DOHH2 (cell line): ENCODE measurements at regions not wholly inside any gene's neighbourhood (a gene's known extent, or its start where the extent isn't known, plus 50 kb on each side); places are given as distances from the start of the nearest gene placed in this dataset.

Experiments
- CTCF ChIP-seq: fragments of 200-600 bp; sonication (generic); IDR thresholded peaks from one replicate; pipeline ENCODE4 v1.5.1; 2014; ENCODE audit warnings: antibody characterized with exemption, mild to moderate bottlenecking, low read depth, low read length; ENCODE audit not compliant: poor library complexity, severe bottlenecking
- EZH2phosphoT487 ChIP-seq: fragments of 200-600 bp; sonication (generic); IDR thresholded peaks from 2 replicates; pipeline ENCODE4 v1.6.1; 2017; ENCODE audit warnings: borderline replicate concordance, mild to moderate bottlenecking, antibody characterized with exemption, low read length, moderate library complexity, mixed read lengths

DNA sequence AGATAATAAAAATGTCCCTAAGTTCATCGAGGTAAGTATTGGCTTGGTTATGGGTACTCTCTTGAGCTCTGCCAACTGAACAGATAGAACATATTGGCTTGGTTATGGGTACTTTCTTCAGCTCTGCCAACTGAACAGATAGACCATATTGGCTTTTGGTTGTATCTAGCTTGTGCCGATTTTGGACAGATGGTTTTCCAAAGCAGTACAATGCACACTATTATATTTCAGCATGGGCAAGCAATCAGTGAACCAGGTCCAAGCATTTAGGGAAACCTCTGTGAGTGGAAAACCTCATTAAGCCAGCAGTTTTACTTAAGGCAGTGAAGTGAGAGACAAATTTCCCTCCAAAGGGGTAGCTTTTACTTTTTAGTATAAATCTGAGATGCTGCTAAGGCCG, 1440.5 kb upstream of the SPRY2 start:
- TF ChIP-seq CTCF (no peak), EZH2phosphoT487 (no peak)
